ENCODE measurements at regions not wholly inside any gene's neighbourhood (a gene's known extent, or its start where the extent isn't known, plus 50 kb on each side); places are given as distances from the start of the nearest gene placed in this dataset.

DNA sequence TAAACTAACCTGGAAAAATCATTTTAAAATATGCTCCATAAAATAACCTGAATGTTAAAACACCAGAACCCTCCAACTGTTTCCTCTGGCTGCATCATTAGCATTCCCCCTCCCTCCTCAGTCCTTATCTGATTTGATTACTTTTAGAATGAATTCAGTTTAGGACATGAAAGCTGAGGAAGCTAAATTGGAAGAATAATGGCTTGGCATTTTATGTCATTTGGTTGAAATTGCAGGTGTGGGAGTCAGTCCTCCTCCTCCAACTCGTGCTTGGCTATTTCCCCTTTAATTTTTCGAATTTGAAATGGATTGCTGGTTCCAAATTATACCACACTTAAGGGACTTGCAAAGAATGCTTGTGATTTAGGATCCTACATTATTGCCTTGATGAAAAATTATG lies 473.0 kb upstream of the STXBP6 start:
- H3K4me3 ChIP-seq, result no peak overlapping the region
- no peak for TF ChIP-seq CTCF (IDR thresholded peaks at IDR 0.05)
- no peaks in the 10 kb centered on the region for H3K4me1 ChIP-seq
- intact Hi-C loops (cut with DNase I), result no loop called here
- H3K27ac ChIP-seq, result no peak overlapping the region
- H3K36me3 ChIP-seq, result no peaks in the 10 kb centered on the region
- no peaks in the 10 kb centered on the region for H3K27me3 ChIP-seq
- no peak overlapping the region for H3K9ac ChIP-seq (ENCODE audit: low read depth in 2 of 2, low read length in 2 of 2)
- DNase-seq, result no peak
- no peaks in the 10 kb centered on the region for H3K9me3 ChIP-seq

GRCh38 chr14:25522116-25522515 lies 472.2 kb upstream of the STXBP6 start:
- DNase-seq, result no peak
- H3K27ac ChIP-seq, result no peak overlapping the region
- H3K9ac ChIP-seq (ENCODE audit: low read depth in 2 of 2, low read length in 2 of 2), result no peak overlapping the region
- TF ChIP-seq CTCF (IDR thresholded peaks at IDR 0.05), result no peak
- H3K9me3 ChIP-seq, result no peaks in the 10 kb centered on the region
- no peak overlapping the region for H3K4me3 ChIP-seq
- no peaks in the 10 kb centered on the region for H3K27me3 ChIP-seq
- intact Hi-C loops (cut with DNase I), result no loop called here
- no peaks in the 10 kb centered on the region for H3K36me3 ChIP-seq
- H3K4me1 ChIP-seq, result no peaks in the 10 kb centered on the region

DNA sequence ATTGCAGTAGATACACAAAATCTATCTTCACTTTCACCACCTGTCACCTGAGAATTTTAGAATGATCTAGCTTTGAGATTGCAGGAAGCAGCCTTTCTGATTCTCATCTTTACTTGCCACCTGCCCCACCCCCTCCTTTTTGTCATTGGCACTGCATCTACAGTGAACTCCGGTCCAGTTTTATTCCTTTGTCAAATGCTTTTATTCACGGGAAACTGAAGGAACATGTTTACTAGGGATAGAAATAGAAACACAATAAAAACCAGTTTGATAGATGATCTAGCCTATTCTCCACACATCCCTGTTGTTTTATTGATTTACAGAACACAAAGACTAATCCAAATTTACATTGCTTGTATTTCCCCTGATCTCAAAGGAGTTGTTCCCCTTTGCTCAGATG lies 471.7 kb upstream of the STXBP6 start:
- intact Hi-C loops (cut with DNase I), result no loop called here
- DNase-seq, result no peak

GRCh38 chr14:25520821-25521220 lies 470.9 kb upstream of the STXBP6 start:
- Histone ChIP-seq H3K4me1 (no peaks in the 10 kb centered on the region), H3K9ac (ENCODE audit: low read depth in 2 of 2, low read length in 2 of 2) (no peak overlapping the region), H3K27ac (no peak overlapping the region), H3K9me3 (no peaks in the 10 kb centered on the region), H3K27me3 (no peaks in the 10 kb centered on the region), H3K4me3 (no peak overlapping the region), H3K36me3 (no peaks in the 10 kb centered on the region)
- intact Hi-C loops (cut with DNase I), result no loop called here
- no peak for TF ChIP-seq CTCF (IDR thresholded peaks at IDR 0.05)
- DNase-seq, result no peak

More for the DNA sequence above, 471.7 kb upstream of the STXBP6 start:
- Histone ChIP-seq H3K9ac (ENCODE audit: low read depth in 2 of 2, low read length in 2 of 2) (no peak overlapping the region), H3K27ac (no peak overlapping the region), H3K36me3 (no peaks in the 10 kb centered on the region), H3K4me1 (no peaks in the 10 kb centered on the region), H3K4me3 (no peak overlapping the region), H3K27me3 (no peaks in the 10 kb centered on the region), H3K9me3 (no peaks in the 10 kb centered on the region)
- no peak for TF ChIP-seq CTCF (IDR thresholded peaks at IDR 0.05)

DNA sequence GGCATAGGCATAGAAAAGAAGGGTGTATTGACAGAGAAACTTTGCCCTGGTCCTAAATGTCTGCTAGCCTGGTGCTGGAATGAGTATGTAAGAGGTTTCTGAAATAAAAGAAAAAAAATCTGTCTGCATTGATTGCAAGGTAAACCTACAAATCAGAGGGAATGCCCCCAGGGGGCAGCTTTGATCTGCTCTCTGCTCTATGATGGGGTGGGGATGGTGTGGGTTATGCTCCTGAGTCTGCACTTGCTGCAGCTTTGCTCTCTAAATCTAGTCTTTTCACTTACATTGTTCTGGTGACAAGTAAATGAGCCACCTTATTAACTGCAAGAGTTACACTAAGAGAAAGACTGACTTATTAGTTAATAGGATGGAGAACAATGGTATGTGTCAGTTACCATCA lies 468.4 kb upstream of the STXBP6 start:
- Histone ChIP-seq H3K4me3 (no peak overlapping the region), H3K27me3 (no peaks in the 10 kb centered on the region), H3K4me1 (no peaks in the 10 kb centered on the region), H3K9me3 (no peaks in the 10 kb centered on the region), H3K9ac (ENCODE audit: low read depth in 2 of 2, low read length in 2 of 2) (no peak overlapping the region), H3K36me3 (no peaks in the 10 kb centered on the region), H3K27ac (no peak overlapping the region)
- no peak for TF ChIP-seq CTCF (IDR thresholded peaks at IDR 0.05)
- DNase-seq, result no peak
- intact Hi-C loops (cut with DNase I), result no loop called here

DNA sequence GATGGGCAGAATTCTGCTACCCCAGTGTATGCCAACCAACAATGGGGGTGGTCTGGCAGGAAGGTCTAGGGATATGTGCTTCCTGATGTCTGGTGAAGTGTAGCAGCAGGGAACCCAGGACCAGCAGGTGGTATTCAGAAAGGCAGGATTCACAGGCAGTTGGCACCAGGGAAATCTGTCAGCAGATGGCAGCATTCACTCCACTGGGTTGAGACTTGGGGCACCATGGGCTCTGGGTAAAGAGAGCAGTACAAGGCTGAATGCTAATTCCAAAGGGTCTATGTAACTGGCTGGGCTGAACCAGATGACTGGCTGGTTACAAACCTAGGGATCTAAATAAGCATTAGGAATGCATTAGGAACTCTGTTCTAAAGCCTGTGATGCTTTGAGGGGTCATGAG lies 466.9 kb upstream of the STXBP6 start:
- Histone ChIP-seq H3K4me1 (no peaks in the 10 kb centered on the region), H3K36me3 (no peaks in the 10 kb centered on the region), H3K9ac (ENCODE audit: low read depth in 2 of 2, low read length in 2 of 2) (no peak overlapping the region), H3K4me3 (no peak overlapping the region), H3K27ac (no peak overlapping the region), H3K9me3 (no peaks in the 10 kb centered on the region), H3K27me3 (no peaks in the 10 kb centered on the region)
- intact Hi-C loops (cut with DNase I), result no loop called here
- TF ChIP-seq CTCF (IDR thresholded peaks at IDR 0.05), result no peak
- DNase-seq, result no peak

Data from colonic mucosa (tissue), 4 donors.